Pancreas (tissue), 10 donors: ENCODE measurements at regions not wholly inside any gene's neighbourhood (a gene's known extent, or its start where the extent isn't known, plus 50 kb on each side); places are given as distances from the start of the nearest gene placed in this dataset.

Source experiments
- ATAC-seq, 4 donors: fragments of 200-7000 bp; cut with Tn5 transposase; one replicate each; pipeline versions ENCODE4 v1.8.0 to v1.9.1; 2020; ENCODE audit warnings: mild to moderate bottlenecking in 4 of 4, moderate library complexity in 4 of 4
- DNase-seq, 6 donors: peaks; one replicate each; pipeline ENCODE4 v3.0.0-alpha.2; 2020
- FAIRE-seq: peaks from 2 replicates; lab custom pipeline; 2012; peaks lifted over from hg19 to GRCh38; lab: Jason Lieb, UNC
- H3K27ac ChIP-seq, 4 donors: fragments of 200-600 bp; sonication (generic); 1 replicate in 3 of 4; 2 replicates in 1 of 4; pipeline versions ENCODE4 v1.5.0 to v1.8.0; 2020
- H3K27me3 ChIP-seq, 4 donors: fragments of 200-600 bp; one replicate each; pipeline ENCODE4 v1.8.0; 2021
- H3K36me3 ChIP-seq, 3 donors: fragments of 200-600 bp; sonication (generic) in 1 of 3; one replicate each; pipeline versions ENCODE4 v1.5.0 to v1.8.0; 2020 to 2021
- H3K4me1 ChIP-seq, 3 donors: fragments of 200-600 bp; one replicate each; pipeline ENCODE4 v1.8.0; 2021
- H3K4me3 ChIP-seq, 4 donors: fragments of 200-600 bp; sonication (generic) in 2 of 4; one replicate each; pipeline versions ENCODE4 v1.5.0 to v1.8.0; 2020 to 2021
- H3K9me3 ChIP-seq, 4 donors: fragments of 200-600 bp; one replicate each; pipeline ENCODE4 v1.8.0; 2021
- WGBS, 2 donors: extraction: QIAGEN DNeasy Blood & Tissue Kit; methylation state at CpG; one replicate each; pipeline ENCODE4 v1.1.7; 2013; 5-methylcytosine and 5-hydroxymethylcytosine counted together
- intact Hi-C, 3 donors: fragments of 100-400 bp; cut with DNase I; formaldehyde crosslinking; loops; one replicate each; pipeline versions ENCODE4 v1.11.1 to v1.14.2; 2022
- TF ChIP-seq, protein P1 (sequence below), 4 donors: fragments of 200-600 bp; sonication (generic) in 3 of 4; IDR thresholded peaks; one replicate each; pipeline versions ENCODE4 v1.5.0 to v1.8.0; 2021; ENCODE audit warnings: antibody characterized with exemption in 4 of 4
- donor health status: healthy with polysubstance abuse.
- donor health status: DM: no; HTN: no; CAD: no; lungs with moderate emphysema.
- donor health status: DM: no; HTN: no; CAD: no.
- donor health status: control.
- donor health status: control.
- donor health status: Bipolar disorder and iron deficiency.
- donor health status: DM: yes; HTN: yes; CAD: no.
- donor health status: DM: no; HTN: no; CAD: no.
- donor health status: DM: no; HTN: no; CAD: no.
- donor health status: DM: yes; HTN: yes; CAD: no.

DNA sequence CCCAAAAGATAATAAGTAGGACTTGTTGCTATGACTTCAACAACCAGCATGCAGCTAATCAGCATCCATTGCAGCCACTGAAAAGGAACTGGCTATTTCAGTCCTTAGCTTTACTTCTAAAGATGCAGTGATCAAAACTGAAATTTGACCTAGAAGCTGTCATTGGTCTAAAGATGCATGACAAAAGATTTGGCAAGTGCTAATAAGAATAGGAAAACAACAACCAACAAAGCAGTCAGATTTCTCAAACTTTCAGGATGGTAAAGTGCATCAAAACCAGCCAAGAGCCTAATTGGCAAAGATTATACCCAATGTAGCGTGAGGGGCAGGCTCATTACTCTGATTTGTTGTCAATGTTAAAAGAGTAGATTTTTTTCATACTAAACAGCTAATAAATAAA lies 77.1 kb upstream of the WDR17 start:
- no peaks in the 10 kb centered on the region for H3K36me3 ChIP-seq
- intact Hi-C loops = no loop called here
- WGBS, 2 donors = 73 to 89% methylated on average over 1 of the region's 1 CpG
- H3K27ac ChIP-seq = no peak overlapping the region
- H3K27me3 ChIP-seq = no peaks in the 10 kb centered on the region
- FAIRE-seq (no peak), ATAC-seq (no peak), DNase-seq (no peak)
- no peak overlapping the region for H3K4me3 ChIP-seq
- H3K9me3 ChIP-seq = no peaks in the 10 kb centered on the region
- H3K4me1 ChIP-seq = no peaks in the 10 kb centered on the region
- TF ChIP-seq, protein P1, sequence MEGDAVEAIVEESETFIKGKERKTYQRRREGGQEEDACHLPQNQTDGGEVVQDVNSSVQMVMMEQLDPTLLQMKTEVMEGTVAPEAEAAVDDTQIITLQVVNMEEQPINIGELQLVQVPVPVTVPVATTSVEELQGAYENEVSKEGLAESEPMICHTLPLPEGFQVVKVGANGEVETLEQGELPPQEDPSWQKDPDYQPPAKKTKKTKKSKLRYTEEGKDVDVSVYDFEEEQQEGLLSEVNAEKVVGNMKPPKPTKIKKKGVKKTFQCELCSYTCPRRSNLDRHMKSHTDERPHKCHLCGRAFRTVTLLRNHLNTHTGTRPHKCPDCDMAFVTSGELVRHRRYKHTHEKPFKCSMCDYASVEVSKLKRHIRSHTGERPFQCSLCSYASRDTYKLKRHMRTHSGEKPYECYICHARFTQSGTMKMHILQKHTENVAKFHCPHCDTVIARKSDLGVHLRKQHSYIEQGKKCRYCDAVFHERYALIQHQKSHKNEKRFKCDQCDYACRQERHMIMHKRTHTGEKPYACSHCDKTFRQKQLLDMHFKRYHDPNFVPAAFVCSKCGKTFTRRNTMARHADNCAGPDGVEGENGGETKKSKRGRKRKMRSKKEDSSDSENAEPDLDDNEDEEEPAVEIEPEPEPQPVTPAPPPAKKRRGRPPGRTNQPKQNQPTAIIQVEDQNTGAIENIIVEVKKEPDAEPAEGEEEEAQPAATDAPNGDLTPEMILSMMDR (IDR thresholded peaks at IDR 0.05) = no peak

DNA sequence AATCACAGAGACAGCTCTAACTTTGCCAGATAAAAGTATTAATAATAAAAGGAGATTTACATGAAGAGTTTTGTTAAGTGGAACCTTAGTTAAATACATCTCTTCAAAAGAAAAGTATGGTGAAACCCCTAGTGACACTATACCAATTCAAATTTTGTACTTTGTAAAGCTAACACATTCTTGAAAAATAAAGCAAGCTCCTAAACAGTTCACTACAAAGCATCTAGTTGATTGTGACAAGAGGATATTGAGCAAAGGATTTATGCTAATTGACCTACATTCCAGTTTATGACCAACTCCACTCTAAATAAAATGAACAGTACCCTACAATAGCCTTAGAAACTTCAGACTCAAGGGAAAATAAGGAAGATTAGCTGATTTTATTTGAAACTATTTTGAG lies 69.4 kb upstream of the WDR17 start:
- TF ChIP-seq, protein P1 (IDR thresholded peaks at IDR 0.05) = no peak
- no peak for FAIRE-seq

DNA sequence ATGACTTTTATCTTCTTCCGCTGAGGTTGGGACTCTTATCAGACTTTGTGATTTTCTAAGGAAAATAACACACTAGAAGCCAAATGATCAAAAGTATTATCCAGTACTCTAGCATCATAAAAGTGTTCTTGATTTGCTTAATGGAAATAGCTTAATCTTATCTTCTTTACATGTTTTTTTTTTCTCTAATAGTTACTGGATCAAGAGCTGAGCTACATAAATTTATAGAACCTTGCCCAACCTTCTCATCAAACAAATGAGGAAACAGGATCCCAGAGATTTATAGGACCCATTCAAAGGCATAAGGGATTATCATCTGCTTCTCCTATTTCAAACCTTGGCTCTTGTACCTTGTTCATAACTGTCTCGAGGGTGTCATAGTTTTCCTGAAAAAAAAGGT lies 68.3 kb upstream of the WDR17 start:
- no peak overlapping the region for H3K4me3 ChIP-seq
- peaks cover 0 to 7% (median 0%) of the 10 kb centered on the region in 4 donors for H3K27me3 ChIP-seq
- intact Hi-C loops = no loop called here
- no peaks in the 10 kb centered on the region for H3K36me3 ChIP-seq
- DNase-seq = no peak
- WGBS, 2 donors = 46 to 68% methylated on average over 2 of the region's 2 CpGs
- FAIRE-seq = no peak
- H3K27ac ChIP-seq = no peak overlapping the region
- no peaks in the 10 kb centered on the region for H3K9me3 ChIP-seq
- TF ChIP-seq, protein P1 (IDR thresholded peaks at IDR 0.05) = no peak
- ATAC-seq = no peak
- H3K4me1 ChIP-seq = no peaks in the 10 kb centered on the region

More for the DNA sequence above, 69.4 kb upstream of the WDR17 start:
- Histone ChIP-seq H3K9me3 (no peaks in the 10 kb centered on the region), H3K27me3 (peaks cover 0 to 7% (median 0%) of the 10 kb centered on the region in 4 donors), H3K4me3 (no peak overlapping the region), H3K36me3 (no peaks in the 10 kb centered on the region), H3K27ac (no peak overlapping the region), H3K4me1 (no peaks in the 10 kb centered on the region)
- intact Hi-C loops = no loop called here
- no peak for ATAC-seq
- DNase-seq = no peak

DNA sequence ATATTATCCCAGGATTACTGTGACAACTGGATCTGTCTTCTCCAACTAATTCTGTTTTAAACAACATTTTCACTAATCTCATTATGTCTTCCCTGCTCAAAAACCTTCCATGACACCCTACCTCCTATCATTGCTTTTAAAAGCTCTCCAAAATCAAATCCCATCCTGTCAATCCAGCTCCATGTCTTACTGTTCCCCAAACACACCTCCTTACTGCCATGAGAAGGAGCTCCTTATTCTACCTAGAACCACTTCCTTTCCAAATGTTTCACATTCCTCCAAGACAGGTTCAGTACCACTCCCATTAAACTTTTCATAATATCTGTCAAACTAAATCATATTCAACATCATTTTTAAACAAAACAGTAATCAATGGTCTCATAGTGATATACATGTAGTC lies 66.9 kb upstream of the WDR17 start:
- FAIRE-seq = no peak
- no peak overlapping the region for H3K27ac ChIP-seq
- no peak for DNase-seq
- intact Hi-C loops = no loop called here
- no peak for ATAC-seq
- H3K36me3 ChIP-seq = no peaks in the 10 kb centered on the region
- H3K4me1 ChIP-seq = no peaks in the 10 kb centered on the region
- no peak overlapping the region for H3K4me3 ChIP-seq
- H3K9me3 ChIP-seq = no peaks in the 10 kb centered on the region
- peaks cover 0 to 7% (median 0%) of the 10 kb centered on the region in 4 donors for H3K27me3 ChIP-seq
- TF ChIP-seq, protein P1 (IDR thresholded peaks at IDR 0.05) = no peak

DNA sequence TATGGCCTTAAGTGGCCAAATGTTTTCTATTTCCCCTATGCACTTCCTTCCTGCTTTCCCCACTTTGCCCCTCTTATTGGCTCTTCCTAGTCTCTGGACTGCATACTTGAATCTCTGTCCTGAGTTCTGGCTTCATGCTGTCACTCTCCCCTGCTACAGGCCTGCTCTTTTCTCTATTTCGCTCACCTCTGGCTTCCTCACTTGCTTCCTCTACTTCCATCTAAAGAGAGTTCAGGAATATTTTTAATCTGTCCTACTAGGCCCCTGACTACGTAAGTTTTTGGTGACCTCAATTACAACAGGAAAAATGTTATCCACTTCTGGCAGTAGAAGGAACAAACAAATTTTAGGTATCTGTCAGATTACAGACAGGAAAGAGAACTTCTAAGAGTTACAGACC lies 65.7 kb upstream of the WDR17 start:
- Histone ChIP-seq H3K4me1 (no peaks in the 10 kb centered on the region), H3K4me3 (no peak overlapping the region), H3K27me3 (peaks cover 0 to 7% (median 0%) of the 10 kb centered on the region in 4 donors), H3K36me3 (no peaks in the 10 kb centered on the region), H3K27ac (no peak overlapping the region), H3K9me3 (no peaks in the 10 kb centered on the region)
- ATAC-seq (no peak), FAIRE-seq (no peak), DNase-seq (no peak)
- TF ChIP-seq, protein P1 (IDR thresholded peaks at IDR 0.05) = no peak
- intact Hi-C loops = no loop called here
- WGBS, 2 donors = 84% methylated on average over 2 of the region's 2 CpGs
